GM18505 (cell line): ENCODE measurements at regions not wholly inside any gene's neighbourhood (a gene's known extent, or its start where the extent isn't known, plus 50 kb on each side); places are given as distances from the start of the nearest gene placed in this dataset.

Source experiments
- ATAC-seq: cut with Tn5 transposase; IDR thresholded peaks from one replicate; pipeline ENCODE4 v1.9.1; 2021; ENCODE audit not compliant: unreplicated experiment
- POLR2A ChIP-seq: IDR thresholded peaks from 4 replicates; pipeline ENCODE4 v1.6.1; 2011; ENCODE audit warnings: borderline replicate concordance; ENCODE audit not compliant: insufficient read depth, insufficient read length; ENCODE audit errors: extremely low read depth

- ATAC-seq = no peak
- no peak for TF ChIP-seq POLR2A
Measured at GRCh38 chr7:46213154-46213537, 292.1 kb upstream of the IGFBP3 start.

GRCh38 chr7:46212425-46213153, 291.5 kb upstream of the IGFBP3 start:
- ATAC-seq = no peak
- TF ChIP-seq POLR2A = no peak

- ATAC-seq = no peak
- no peak for TF ChIP-seq POLR2A
Measured at GRCh38 chr7:46210467-46210866, 289.4 kb upstream of the IGFBP3 start.

- TF ChIP-seq POLR2A = no peak
- ATAC-seq = no peak
Measured at GRCh38 chr7:46209611-46210388, 288.7 kb upstream of the IGFBP3 start.

GRCh38 chr7:46208635-46209525, 287.8 kb upstream of the IGFBP3 start:
- ATAC-seq = no peak
- TF ChIP-seq POLR2A = no peak

GRCh38 chr7:46207931-46208634, 287.0 kb upstream of the IGFBP3 start:
- TF ChIP-seq POLR2A = no peak
- no peak for ATAC-seq

- TF ChIP-seq POLR2A = no peak
- no peak for ATAC-seq
Measured at GRCh38 chr7:46206476-46207060, 285.5 kb upstream of the IGFBP3 start.

- TF ChIP-seq POLR2A = no peak
- no peak for ATAC-seq
Measured at GRCh38 chr7:46205478-46205877, 284.4 kb upstream of the IGFBP3 start.

- no peak for ATAC-seq
- TF ChIP-seq POLR2A = no peak
Measured at GRCh38 chr7:46203926-46204325, 282.9 kb upstream of the IGFBP3 start.

GRCh38 chr7:46202379-46202778, 281.3 kb upstream of the IGFBP3 start:
- ATAC-seq = no peak
- no peak for TF ChIP-seq POLR2A

GRCh38 chr7:46201961-46202360, 280.9 kb upstream of the IGFBP3 start:
- no peak for ATAC-seq
- TF ChIP-seq POLR2A = no peak

- ATAC-seq = no peak
- no peak for TF ChIP-seq POLR2A
Measured at GRCh38 chr7:46198701-46199100, 277.6 kb upstream of the IGFBP3 start.
